ENCODE measurements at regions not wholly inside any gene's neighbourhood (a gene's known extent, or its start where the extent isn't known, plus 50 kb on each side); places are given as distances from the start of the nearest gene placed in this dataset.

GRCh38 chr1:57799490-57800115 is 375.7 kb upstream of the DAB1 start:
- no peak for DNase-seq

GRCh38 chr1:57798543-57798942 is 374.7 kb upstream of the DAB1 start:
- no peak for DNase-seq

- DNase-seq, result no peak
Observed at GRCh38 chr1:57797084-57797483, 373.2 kb upstream of the DAB1 start.

GRCh38 chr1:57796616-57797015 is 372.8 kb upstream of the DAB1 start:
- DNase-seq, result no peak

GRCh38 chr1:57795886-57796285 is 372.0 kb upstream of the DAB1 start:
- DNase-seq, result no peak

- DNase-seq, result no peak
Observed at GRCh38 chr1:57794078-57794477, 370.2 kb upstream of the DAB1 start.

GRCh38 chr1:57791497-57791896 is 367.6 kb upstream of the DAB1 start:
- no peak for DNase-seq

- no peak for DNase-seq
Observed at GRCh38 chr1:57789936-57790335, 366.1 kb upstream of the DAB1 start.

- no peak for DNase-seq
Observed at GRCh38 chr1:57788313-57788712, 364.5 kb upstream of the DAB1 start.

GRCh38 chr1:57784356-57784755 is 360.5 kb upstream of the DAB1 start:
- no peak for DNase-seq

- no peak for DNase-seq
Observed at GRCh38 chr1:57782357-57782756, 358.5 kb upstream of the DAB1 start.

- DNase-seq, result no peak
Observed at GRCh38 chr1:57772580-57773195, 348.8 kb upstream of the DAB1 start.

GRCh38 chr1:57770772-57771171 is 346.9 kb upstream of the DAB1 start:
- no peak for DNase-seq

- no peak for DNase-seq
Observed at GRCh38 chr1:57770236-57770635, 346.4 kb upstream of the DAB1 start.

GRCh38 chr1:57761628-57762027 is 337.8 kb upstream of the DAB1 start:
- DNase-seq, result no peak

- DNase-seq, result no peak
Observed at GRCh38 chr1:57752843-57753242, 329.0 kb upstream of the DAB1 start.

GRCh38 chr1:57748719-57749118 is 324.9 kb upstream of the DAB1 start:
- DNase-seq, result no peak

- no peak for DNase-seq
Observed at GRCh38 chr1:57747818-57748217, 324.0 kb upstream of the DAB1 start.

GRCh38 chr1:57741521-57741920 is 317.7 kb upstream of the DAB1 start:
- DNase-seq, result no peak

GRCh38 chr1:57736940-57737339 is 313.1 kb upstream of the DAB1 start:
- no peak for DNase-seq

- no peak for DNase-seq
Observed at GRCh38 chr1:57729181-57729580, 305.3 kb upstream of the DAB1 start.

GRCh38 chr1:57727121-57727520 is 303.3 kb upstream of the DAB1 start:
- no peak for DNase-seq

- no peak for DNase-seq
Observed at GRCh38 chr1:57725318-57725717, 301.5 kb upstream of the DAB1 start.

- no peak for DNase-seq
Observed at GRCh38 chr1:57724535-57724934, 300.7 kb upstream of the DAB1 start.
